GM18519 (cell line): ENCODE measurements at regions not wholly inside any gene's neighbourhood (a gene's known extent, or its start where the extent isn't known, plus 50 kb on each side); places are given as distances from the start of the nearest gene placed in this dataset.
A peak's percentile ranks its signal among the peaks of the same experiment; 100 is the strongest.
"Not testable (repeated sequence)": the region's sequence is repeated elsewhere in the genome, so short reads cannot be mapped to it uniquely, and the experiment has no call there.

Experiments
- ATAC-seq: cut with Tn5 transposase; IDR thresholded peaks from one replicate; pipeline ENCODE4 v1.9.1; 2021; ENCODE audit warnings: mild to moderate bottlenecking, moderate library complexity; ENCODE audit not compliant: unreplicated experiment, low FRiP score

GRCh38 chr12:46087916-46088439 is 97.6 kb upstream of the SCAF11 start:
- no peak for ATAC-seq

DNA sequence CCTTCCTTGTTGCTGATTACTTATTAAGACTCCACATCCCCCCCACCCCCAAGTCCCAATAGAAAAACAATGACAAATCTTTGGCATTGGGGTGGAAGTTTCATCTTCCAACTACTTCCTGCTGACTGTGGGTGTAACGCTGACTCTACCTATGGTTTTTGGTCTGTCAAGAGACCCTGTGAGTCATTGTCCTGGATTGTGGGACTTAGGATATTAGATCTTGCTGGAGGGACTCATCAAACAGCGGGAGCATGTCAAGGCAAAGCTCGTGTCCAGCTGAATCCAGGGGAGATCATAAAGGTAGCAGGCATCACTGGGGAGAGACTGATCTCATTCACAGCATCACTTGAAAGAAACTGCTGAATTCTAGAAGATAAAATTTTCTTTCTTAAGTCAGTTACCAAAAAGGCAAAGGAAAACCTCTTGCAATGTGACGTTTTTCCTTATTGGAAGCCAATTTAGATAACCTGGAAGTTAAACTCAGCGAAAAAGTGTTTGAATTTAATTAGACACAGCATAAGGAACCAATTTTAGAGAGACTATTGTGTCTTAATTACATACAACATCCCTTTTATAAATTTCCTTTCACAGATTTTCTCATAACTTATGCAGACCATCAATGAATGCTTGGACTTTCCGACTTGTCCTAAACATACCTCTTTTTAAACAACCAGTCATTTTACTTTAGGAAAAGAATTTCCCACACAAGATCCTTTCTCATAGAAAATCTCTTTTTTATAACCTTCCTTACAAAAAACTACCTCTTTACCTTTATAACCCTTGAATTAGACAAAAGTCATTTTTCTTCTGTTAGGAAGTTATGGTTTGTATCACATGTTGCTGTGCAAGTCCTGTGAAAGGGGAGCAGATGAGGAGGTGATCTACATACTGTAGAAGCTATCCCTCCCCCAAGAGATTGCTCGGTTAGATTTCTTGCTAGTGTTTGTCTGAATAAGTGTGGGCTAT is 94.6 kb upstream of the SCAF11 start:
- no peak for ATAC-seq

GRCh38 chr12:46082490-46083200 is 92.3 kb upstream of the SCAF11 start:
- no peak for ATAC-seq

GRCh38 chr12:46073321-46073720 is 82.9 kb upstream of the SCAF11 start:
- ATAC-seq, result no peak

GRCh38 chr12:46071769-46072624 is 81.6 kb upstream of the SCAF11 start:
- peak; percentile 78 for ATAC-seq

DNA sequence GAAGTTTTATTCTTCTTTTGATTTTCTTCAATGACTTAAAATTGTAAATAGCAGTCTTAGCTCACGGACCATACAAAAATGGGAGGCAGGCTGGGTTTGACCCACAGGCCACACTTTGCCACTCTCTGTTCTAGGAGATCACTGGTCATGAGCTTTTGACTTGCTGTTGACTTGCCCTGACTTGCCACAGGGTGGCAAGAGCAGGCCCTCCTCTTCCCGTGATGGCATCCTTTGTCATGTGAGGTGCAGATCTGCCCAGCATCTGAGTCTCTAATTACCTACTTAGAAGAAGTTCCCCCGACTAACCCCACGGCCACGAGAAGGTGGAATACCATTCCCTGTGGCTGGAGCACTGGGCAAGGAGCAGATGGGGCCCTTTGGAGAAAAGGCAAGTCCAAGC is 81.0 kb upstream of the SCAF11 start:
- no peak for ATAC-seq

GRCh38 chr12:46067094-46067493 is 76.7 kb upstream of the SCAF11 start:
- no peak for ATAC-seq

- ATAC-seq, result peak; percentile 61
These were observed 75.2 kb upstream of the SCAF11 start for GRCh38 chr12:46065412-46066166.

- no peak for ATAC-seq
These were observed 74.2 kb upstream of the SCAF11 start for GRCh38 chr12:46064548-46064947.

- not testable (repeated sequence) for ATAC-seq
These were observed 68.3 kb upstream of the SCAF11 start for GRCh38 chr12:46058697-46059096.

DNA sequence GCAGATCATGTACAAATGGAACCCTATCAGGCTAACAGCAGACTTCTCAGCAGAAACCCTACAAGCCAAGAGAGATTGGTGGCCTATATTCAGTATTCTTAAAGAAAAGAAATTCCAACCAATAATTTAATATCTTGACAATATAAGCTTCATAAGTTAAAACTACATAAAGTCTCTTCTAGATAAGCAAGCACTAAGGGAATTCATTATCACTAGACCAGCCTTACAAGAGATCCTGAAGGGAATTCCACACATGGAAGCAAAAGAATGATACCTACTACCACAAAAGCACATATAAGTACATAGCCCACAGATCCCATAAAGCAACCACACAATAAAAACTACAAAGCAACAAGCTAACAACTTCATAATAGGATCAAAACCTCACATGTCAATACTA is 60.4 kb upstream of the SCAF11 start:
- ATAC-seq, result no peak

DNA sequence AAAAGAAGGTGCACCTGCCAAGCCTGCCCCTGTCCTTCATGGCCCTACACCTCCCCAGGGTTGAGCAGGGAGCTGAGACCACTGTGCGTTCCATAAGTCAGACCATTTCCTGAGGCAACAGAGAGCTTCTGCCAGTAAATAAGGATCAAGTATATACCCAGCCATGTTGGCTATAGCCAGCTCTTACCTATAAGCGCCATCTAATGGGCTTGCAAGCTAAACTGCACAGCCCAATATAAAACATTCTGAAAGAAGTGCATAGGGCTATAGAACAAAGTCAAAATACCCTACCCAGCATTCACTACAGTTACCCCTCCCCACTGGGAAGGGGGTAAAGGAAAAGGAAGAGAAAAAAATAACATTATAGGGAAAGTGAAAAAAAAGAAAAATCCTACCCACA is 59.3 kb upstream of the SCAF11 start:
- ATAC-seq, result no peak

DNA sequence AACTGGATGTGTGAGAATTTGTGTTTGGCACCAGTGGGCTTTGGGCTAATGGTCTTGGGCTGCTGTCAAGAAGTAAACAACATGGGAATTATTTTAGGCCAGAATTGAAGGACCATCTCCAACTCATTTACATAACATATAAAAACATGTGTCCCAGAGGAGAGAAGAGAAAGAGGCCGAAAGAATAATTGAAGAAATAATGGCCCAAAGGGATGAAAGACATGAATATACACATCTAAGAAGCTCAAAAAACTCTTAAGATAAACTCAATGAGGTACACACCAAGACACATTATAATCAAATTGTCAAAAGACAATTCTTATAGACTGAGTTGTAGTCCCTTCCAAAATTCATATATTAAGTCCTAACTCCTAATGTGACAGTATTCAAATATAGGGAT is 56.1 kb upstream of the SCAF11 start:
- no peak for ATAC-seq

GRCh38 chr12:46043972-46044520 is 53.7 kb upstream of the SCAF11 start:
- ATAC-seq, result no peak
